GM10266 (cell line): ENCODE measurements at regions not wholly inside any gene's neighbourhood (a gene's known extent, or its start where the extent isn't known, plus 50 kb on each side); places are given as distances from the start of the nearest gene placed in this dataset.

Experiments
- DNase-seq: peaks from one replicate; pipeline ENCODE4 v3.0.0; 2012; ENCODE audit errors: extremely low spot score
- CTCF ChIP-seq: IDR thresholded peaks from 2 replicates; pipeline ENCODE4 v1.5.1; 2012; ENCODE audit warnings: mild to moderate bottlenecking, low read depth; ENCODE audit not compliant: control insufficient read depth, insufficient read depth; ENCODE audit errors: missing control alignments

DNA sequence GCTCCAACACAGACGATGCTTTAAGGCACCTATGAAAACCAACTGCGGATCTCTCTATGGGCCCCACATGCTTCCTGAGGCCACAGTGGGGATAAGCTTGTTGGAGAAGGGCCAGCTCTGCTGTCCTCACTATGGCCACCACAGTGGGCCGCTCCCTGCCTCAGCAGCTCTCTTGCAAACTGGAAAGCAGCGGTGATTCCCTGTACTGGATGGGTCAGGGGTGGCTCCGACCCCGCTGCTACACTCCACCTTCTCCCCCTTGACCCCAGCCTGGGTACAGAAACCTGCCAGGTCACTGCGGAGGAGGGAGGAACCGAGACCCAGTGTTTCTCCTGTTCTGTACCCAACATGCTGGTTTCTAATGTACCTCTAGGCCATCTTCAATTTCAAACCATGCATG is 403.9 kb downstream of the CTTN start:
- TF ChIP-seq CTCF: no peak

GRCh38 chr11:70804139-70804837 is 406.0 kb downstream of the CTTN start:
- TF ChIP-seq CTCF: no peak
- DNase-seq: no peak

More for the DNA sequence above, 403.9 kb downstream of the CTTN start:
- DNase-seq: no peak

DNA sequence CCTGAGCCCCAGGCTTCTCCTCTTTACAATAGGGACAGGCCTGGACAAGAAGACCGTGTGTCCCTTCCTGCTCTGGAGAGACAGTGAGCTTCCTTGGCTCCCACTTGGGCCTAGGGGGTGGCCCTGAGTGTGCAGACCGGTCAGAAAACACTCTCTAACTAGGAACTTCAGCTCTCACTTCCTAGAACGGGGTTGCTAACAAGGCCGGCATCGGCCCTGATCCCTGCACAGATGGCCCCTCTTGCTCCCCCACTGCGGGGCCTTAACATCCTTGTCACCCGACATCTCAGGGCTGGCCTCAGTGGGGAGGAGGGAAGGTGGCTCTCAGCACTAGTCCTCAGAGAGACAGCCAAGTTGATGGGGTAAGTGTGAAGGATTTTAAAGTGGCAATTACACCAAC is 406.9 kb downstream of the CTTN start:
- no peak for DNase-seq

DNA sequence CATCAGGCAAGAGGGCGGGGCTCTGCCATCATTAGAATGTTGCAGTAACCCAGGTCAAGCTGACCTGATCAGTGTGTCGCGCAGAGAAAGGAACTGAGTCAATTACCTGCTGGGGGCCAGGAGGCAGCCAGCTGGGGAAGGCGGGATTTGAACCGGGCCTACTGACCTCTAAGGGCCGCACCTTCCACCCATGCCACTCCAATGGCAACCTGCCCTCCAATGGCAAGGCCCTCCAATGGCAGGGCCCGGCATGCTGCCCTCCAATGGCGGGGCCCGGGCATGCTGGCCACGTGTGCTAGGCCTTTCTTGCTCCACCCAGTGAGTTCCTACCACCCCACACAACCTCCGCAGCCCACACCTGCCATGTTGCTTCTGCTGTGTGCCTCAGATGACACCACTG is 407.6 kb downstream of the CTTN start:
- TF ChIP-seq CTCF: no peak

More for the DNA sequence above, 406.9 kb downstream of the CTTN start:
- no peak for TF ChIP-seq CTCF

GRCh38 chr11:70806461-70807194 is 408.3 kb downstream of the CTTN start:
- no peak for TF ChIP-seq CTCF
- DNase-seq: no peak

More for the DNA sequence above, 407.6 kb downstream of the CTTN start:
- DNase-seq: no peak

DNA sequence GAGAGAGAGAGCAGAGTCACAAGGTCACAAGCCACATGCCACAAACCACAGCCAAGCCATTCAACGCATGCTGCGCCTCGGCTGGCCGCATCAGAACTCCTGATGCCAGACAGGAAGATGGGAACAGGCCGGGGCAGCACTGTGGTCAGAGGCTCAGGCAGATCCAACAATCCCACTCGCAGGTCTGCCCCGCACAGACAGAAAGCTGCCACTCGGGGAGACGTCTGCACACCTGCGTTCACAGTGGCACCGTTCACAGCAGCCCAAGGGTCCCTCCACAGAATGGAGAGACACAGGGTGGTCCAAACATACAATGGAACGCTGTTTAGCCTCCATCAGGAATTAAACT is 408.8 kb downstream of the CTTN start:
- TF ChIP-seq CTCF: no peak
- no peak for DNase-seq
